WERI-Rb-1 (cell line): ENCODE measurements at regions not wholly inside any gene's neighbourhood (a gene's known extent, or its start where the extent isn't known, plus 50 kb on each side); places are given as distances from the start of the nearest gene placed in this dataset.

Source experiments
- DNase-seq: peaks from one replicate; pipeline ENCODE4 v3.0.0-alpha.2; 2020
- H3K27ac ChIP-seq: fragments of 250-450 bp; sonication (Bioruptor Pico); 2 replicates; pipeline ENCODE4 v1.5.1; 2020; ENCODE audit warnings: mild to moderate bottlenecking, moderate library complexity
- H3K27me3 ChIP-seq: fragments of 250-450 bp; sonication (Bioruptor Pico); 2 replicates; pipeline ENCODE4 v1.5.1; 2021; ENCODE audit warnings: mild to moderate bottlenecking, low read depth, moderate library complexity; ENCODE audit not compliant: insufficient read depth, severe bottlenecking
- H3K36me3 ChIP-seq: fragments of 250-450 bp; sonication (Bioruptor Pico); 2 replicates; pipeline ENCODE4 v1.5.1; 2020; ENCODE audit warnings: mild to moderate bottlenecking, moderate library complexity
- H3K4me3 ChIP-seq: 2 replicates; pipeline ENCODE4 v1.5.1; 2011; ENCODE audit warnings: low read depth, mild to moderate bottlenecking, control low read depth, low read length
- H3K9me3 ChIP-seq: fragments of 250-450 bp; sonication (Bioruptor Pico); 2 replicates; pipeline ENCODE4 v1.5.1; 2021; ENCODE audit warnings: mild to moderate bottlenecking, moderate library complexity; ENCODE audit not compliant: severe bottlenecking
- TF ChIP-seq, protein P1 (sequence below): IDR thresholded peaks from 2 replicates; pipeline ENCODE4 v1.5.1; 2011; ENCODE audit warnings: low read depth, mild to moderate bottlenecking, control low read depth, inconsistent platforms, low read length

DNA sequence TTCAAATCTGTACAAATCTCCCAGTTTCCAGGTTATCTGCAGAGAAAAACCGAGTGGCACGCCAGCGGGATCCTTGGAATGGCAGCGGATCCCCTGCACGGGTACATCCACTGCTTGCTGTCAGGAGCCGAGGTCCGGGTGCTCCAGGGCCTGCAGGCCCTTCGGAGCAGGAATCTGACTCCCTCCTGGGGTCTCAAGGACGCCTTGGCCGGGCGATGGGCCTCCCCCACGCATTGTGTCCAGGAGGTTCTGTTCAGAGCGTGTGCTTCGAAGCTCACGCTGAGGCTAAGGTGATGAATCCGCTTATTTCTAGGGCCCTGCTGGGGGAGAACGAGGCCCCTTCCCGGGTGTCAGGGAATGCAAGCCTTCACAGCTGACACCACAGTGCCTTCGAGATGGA is 148.9 kb downstream of the SOX1 start:
- no peak for DNase-seq
- TF ChIP-seq, protein P1, sequence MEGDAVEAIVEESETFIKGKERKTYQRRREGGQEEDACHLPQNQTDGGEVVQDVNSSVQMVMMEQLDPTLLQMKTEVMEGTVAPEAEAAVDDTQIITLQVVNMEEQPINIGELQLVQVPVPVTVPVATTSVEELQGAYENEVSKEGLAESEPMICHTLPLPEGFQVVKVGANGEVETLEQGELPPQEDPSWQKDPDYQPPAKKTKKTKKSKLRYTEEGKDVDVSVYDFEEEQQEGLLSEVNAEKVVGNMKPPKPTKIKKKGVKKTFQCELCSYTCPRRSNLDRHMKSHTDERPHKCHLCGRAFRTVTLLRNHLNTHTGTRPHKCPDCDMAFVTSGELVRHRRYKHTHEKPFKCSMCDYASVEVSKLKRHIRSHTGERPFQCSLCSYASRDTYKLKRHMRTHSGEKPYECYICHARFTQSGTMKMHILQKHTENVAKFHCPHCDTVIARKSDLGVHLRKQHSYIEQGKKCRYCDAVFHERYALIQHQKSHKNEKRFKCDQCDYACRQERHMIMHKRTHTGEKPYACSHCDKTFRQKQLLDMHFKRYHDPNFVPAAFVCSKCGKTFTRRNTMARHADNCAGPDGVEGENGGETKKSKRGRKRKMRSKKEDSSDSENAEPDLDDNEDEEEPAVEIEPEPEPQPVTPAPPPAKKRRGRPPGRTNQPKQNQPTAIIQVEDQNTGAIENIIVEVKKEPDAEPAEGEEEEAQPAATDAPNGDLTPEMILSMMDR: no peak
- Histone ChIP-seq H3K27ac (no peak overlapping the region), H3K27me3 (peaks cover 89% of the 10 kb centered on the region), H3K36me3 (no peaks in the 10 kb centered on the region), H3K4me3 (no peak overlapping the region), H3K9me3 (peaks cover 6% of the 10 kb centered on the region)

DNA sequence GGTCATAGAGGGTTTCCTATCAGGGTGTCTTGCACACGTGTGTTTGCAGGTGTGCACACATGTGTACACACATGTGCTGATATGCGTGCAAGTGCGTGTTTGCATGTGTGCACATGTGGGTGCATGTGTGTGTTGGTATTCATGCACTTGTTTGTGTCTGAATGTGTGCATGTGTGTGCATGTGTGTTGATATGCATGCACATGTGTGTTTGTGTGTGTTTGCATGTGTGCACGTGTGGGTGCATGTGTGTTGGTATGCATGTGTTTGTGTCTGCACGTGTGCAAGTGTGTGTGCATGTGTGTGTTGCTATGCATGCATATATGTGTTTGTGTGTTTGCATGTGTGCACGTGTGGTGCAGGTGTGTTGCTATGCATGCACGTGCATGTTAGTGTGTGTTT is 150.5 kb downstream of the SOX1 start:
- DNase-seq: no peak
- TF ChIP-seq, protein P1: no peak
- Histone ChIP-seq H3K27ac (no peak overlapping the region), H3K4me3 (no peak overlapping the region), H3K36me3 (no peaks in the 10 kb centered on the region), H3K9me3 (peaks cover 6% of the 10 kb centered on the region), H3K27me3 (peaks cover 80% of the 10 kb centered on the region)

DNA sequence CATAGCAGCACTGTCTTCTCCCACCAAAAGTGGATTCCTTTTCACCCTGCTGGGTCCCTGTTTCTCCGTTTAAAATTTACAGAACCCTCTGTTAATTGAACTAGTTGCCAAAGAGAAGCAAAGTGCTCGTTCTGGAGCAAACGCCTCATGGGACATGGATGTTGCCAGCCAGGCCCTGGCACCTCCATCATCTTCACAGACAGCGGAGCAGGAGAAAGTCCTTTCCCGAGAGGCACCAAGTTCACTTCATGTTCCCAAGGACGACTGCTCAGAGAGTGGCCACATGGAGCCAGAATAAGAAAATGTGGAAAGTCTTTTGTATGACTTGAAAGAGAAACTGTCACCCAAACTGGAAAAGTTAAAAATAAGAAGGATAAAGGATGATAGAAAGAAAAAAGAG is 151.5 kb downstream of the SOX1 start:
- no peak overlapping the region for H3K27ac ChIP-seq
- no peak for DNase-seq
- TF ChIP-seq, protein P1: no peak
- no peak overlapping the region for H3K4me3 ChIP-seq
- peaks cover 80% of the 10 kb centered on the region for H3K27me3 ChIP-seq
- peaks cover 5% of the 10 kb centered on the region for H3K9me3 ChIP-seq
- no peaks in the 10 kb centered on the region for H3K36me3 ChIP-seq

GRCh38 chr13:112219740-112220139 is 152.8 kb downstream of the SOX1 start:
- peaks cover 84% of the 10 kb centered on the region for H3K27me3 ChIP-seq

DNA sequence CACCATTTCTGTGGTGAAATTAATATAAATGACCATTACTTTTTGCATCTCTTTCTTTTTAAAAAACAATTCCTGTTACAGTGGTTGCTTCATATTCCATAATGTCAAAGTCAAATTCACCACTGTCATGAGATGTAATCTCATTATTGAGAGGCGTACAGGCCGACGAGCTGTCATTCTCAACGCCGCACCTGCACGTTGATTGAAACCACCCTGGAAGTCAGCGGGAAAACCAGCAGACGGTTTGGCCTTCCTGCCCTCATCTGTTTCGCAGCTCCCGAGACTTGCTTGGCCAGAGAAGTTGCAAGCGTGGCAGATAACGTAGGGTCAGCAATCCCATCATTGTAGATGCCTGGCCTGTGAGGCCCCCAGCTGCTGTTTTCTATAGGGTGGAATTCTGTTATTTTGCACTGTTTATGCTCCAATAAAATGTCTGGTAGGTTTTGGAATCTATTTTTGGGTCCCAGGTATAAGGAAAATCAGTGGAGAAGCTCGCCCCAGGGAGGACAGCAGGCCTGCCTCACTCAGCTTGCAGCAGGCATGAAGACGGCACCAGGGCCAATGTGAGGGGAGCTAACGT is 153.4 kb downstream of the SOX1 start:
- Histone ChIP-seq H3K4me3 (no peak overlapping the region), H3K36me3 (no peaks in the 10 kb centered on the region), H3K27ac (no peak overlapping the region), H3K9me3 (peaks cover 9% of the 10 kb centered on the region), H3K27me3 (peaks cover 89% of the 10 kb centered on the region)
- TF ChIP-seq, protein P1: no peak
- DNase-seq: no peak

More at GRCh38 chr13:112219740-112220139, 152.8 kb downstream of the SOX1 start:
- Histone ChIP-seq H3K27ac (no peak overlapping the region), H3K36me3 (no peaks in the 10 kb centered on the region), H3K4me3 (no peak overlapping the region), H3K9me3 (peaks cover 9% of the 10 kb centered on the region)
- no peak for DNase-seq
- TF ChIP-seq, protein P1: no peak

- TF ChIP-seq, protein P1: no peak
- H3K9me3 ChIP-seq: peaks cover 11% of the 10 kb centered on the region
- no peak overlapping the region for H3K4me3 ChIP-seq
- no peaks in the 10 kb centered on the region for H3K36me3 ChIP-seq
- peaks cover 89% of the 10 kb centered on the region for H3K27me3 ChIP-seq
- no peak for DNase-seq
- no peak overlapping the region for H3K27ac ChIP-seq
These were observed 154.0 kb downstream of the SOX1 start for GRCh38 chr13:112220925-112221324.
